NB4 (cell line): ENCODE measurements at regions not wholly inside any gene's neighbourhood (a gene's known extent, or its start where the extent isn't known, plus 50 kb on each side); places are given as distances from the start of the nearest gene placed in this dataset.
A peak's percentile ranks its signal among the peaks of the same experiment; 100 is the strongest.

Source experiments
- DNase-seq: peaks from one replicate; pipeline ENCODE4 v3.0.0; 2010; ENCODE audit warnings: low read depth
- H3K4me3 ChIP-seq: one replicate; pipeline ENCODE4 v1.5.1; 2011; ENCODE audit warnings: mild to moderate bottlenecking, low read depth, low read length, moderate library complexity
- CTCF ChIP-seq: IDR thresholded peaks from one replicate; pipeline ENCODE4 v1.5.1; 2012; ENCODE audit warnings: low read depth, low read length
- MYC ChIP-seq: IDR thresholded peaks from 2 replicates; pipeline ENCODE4 v1.6.1; 2011; ENCODE audit warnings: low read depth, low read length
- POLR2A ChIP-seq: IDR thresholded peaks from 2 replicates; pipeline ENCODE4 v1.6.1; 2011; ENCODE audit warnings: mild to moderate bottlenecking; ENCODE audit not compliant: insufficient read length; ENCODE audit errors: extremely low read depth
- TF ChIP-seq, protein P1 (sequence below): IDR thresholded peaks from 2 replicates; pipeline ENCODE4 v1.6.1; 2011; ENCODE audit warnings: low read depth, low read length

DNA sequence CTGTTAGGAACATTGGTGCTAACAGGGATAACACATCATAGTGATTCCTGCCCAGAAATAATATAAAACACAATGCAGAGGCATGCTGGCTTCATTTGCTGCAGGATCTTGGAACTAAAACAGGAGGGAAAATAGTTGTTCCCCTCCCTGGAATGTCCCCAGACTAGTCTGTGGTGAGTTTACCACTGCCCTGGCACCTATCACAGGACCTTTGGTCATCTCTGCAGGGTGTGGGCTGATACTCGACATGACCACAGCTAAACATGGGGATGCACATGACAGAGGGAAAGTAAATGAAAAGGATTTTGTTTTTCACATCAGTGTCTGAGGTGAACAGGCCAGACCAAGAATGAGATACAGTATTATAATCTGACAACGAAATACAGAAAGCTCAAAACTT lies 160.2 kb upstream of the DKK2 start:
- H3K4me3 ChIP-seq: no peak overlapping the region
- TF ChIP-seq MYC (no peak), POLR2A (no peak), CTCF (no peak)
- TF ChIP-seq, protein P1, sequence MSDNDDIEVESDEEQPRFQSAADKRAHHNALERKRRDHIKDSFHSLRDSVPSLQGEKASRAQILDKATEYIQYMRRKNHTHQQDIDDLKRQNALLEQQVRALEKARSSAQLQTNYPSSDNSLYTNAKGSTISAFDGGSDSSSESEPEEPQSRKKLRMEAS: no peak
- no peak for DNase-seq

DNA sequence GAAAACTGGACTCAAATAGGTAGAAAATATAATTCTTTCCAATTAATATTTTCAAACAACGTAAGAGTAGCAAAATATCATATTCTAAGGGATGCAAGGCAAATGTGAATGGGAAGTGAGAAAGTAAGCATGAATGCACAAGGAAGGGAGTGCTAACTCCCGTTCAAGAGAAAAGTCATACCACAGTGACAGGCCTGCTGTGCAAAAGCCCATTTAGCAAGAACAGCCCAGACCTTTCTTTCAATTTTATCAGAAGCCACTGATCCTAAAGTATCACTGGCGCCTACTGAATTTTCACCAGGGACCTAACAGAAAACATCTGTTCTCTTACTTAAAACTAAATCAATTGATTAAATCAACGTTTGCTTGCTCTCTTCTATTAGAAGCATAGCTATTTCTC lies 157.9 kb upstream of the DKK2 start:
- TF ChIP-seq CTCF: no peak
- TF ChIP-seq MYC: no peak
- TF ChIP-seq POLR2A: no peak
- TF ChIP-seq, protein P1: no peak
- DNase-seq: no peak

DNA sequence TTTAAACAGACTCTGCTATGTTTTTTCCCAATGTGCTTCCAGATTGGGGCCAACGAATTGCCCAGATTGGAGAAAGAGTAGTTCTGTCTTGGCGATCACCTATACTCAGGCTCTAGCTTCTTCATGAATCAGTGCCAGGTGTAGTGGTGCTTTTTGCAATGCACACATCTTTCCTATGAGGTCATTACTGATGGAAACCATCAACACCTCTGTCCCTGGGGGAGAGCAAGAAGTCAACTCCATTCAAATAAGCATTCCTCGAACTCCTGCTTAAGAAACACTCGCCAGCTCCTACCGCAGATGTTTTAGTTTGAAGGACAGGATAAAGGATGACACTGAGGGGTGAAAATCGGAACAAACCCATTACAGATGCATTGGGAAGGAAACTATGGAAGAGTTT lies 156.5 kb upstream of the DKK2 start:
- H3K4me3 ChIP-seq: no peak overlapping the region
- TF ChIP-seq CTCF (no peak), MYC (no peak), POLR2A (no peak)
- TF ChIP-seq, protein P1: no peak
- no peak for DNase-seq

More for the DNA sequence above, 157.9 kb upstream of the DKK2 start:
- no peak overlapping the region for H3K4me3 ChIP-seq

DNA sequence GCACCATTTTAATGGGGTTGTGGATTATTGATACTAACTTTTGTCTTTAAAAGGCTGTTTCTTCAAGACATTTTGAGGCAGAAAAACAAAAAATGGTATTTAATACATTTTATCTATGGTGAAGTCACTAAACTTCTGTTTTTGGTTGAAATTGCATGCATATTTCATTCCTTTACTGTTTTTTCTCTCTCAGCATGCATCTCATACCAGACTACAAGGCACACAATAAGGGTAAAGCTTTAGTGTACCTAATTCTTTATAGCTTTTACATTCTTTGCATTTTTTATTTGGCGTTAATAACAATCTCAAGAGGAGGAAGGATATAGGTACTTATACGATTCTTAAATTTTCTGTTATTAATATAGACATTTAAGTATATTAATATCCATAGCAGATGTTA lies 151.0 kb upstream of the DKK2 start:
- no peak for DNase-seq
- TF ChIP-seq CTCF (no peak), POLR2A (no peak), MYC (no peak)
- TF ChIP-seq, protein P1: no peak
- H3K4me3 ChIP-seq: no peak overlapping the region

DNA sequence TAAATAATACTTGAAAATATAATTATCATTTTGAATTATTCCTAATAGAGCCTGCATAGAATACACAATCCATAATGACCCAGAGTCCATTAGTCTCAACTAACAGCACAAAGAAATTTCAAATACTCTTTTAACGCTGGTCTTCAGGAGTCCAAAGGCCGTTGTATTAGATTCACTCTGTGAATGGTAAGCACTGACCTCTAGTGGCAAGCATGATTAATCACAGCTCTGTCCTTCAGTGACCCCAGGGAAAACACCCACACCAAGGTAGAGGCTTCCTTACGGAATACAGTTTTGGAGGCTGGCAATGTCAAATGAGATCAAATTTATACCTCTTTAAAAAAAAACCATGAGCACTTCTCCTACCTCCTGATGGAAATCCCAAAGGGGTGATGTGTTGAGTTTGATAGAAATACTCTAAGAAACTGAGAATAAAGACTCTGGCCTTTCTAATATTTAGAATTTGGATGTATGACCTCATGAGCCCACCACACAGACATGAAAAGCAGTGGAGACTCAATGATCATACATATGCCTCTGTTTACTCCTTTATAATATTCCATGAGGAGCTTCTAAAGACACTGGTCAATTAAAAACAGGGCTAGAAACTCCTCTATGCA lies 147.2 kb upstream of the DKK2 start:
- H3K4me3 ChIP-seq: no peak overlapping the region
- peak; percentile 60 for DNase-seq
- no peak for TF ChIP-seq POLR2A
- peak; percentile 54 for TF ChIP-seq CTCF

DNA sequence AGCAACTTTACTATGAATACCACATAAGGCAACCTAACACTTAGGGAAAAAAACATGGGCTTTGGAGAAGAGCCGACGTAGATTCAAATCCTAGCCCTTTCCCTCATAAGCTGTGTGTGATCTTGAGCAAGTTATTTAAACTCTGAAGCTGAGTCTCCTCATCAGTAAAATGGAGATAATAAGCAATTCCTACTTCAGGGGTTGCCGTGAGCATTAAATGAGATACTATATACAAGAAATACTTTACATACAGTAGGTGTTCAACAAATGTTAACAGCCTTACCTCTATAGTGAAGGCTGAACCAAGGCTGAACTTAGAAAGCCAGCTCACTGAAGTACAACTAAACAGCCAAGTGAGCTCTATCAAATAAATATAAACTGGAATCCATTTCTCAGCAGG lies 146.2 kb upstream of the DKK2 start:
- DNase-seq: no peak
- TF ChIP-seq POLR2A: no peak
- TF ChIP-seq, protein P1: no peak
- TF ChIP-seq CTCF: no peak
- TF ChIP-seq MYC: no peak
- no peak overlapping the region for H3K4me3 ChIP-seq
